Activated T-cell treated with anti-CD3 and anti-CD28 coated beads for 24 hours (primary cell): ENCODE measurements at regions not wholly inside any gene's neighbourhood (a gene's known extent, or its start where the extent isn't known, plus 50 kb on each side); places are given as distances from the start of the nearest gene placed in this dataset.
"Not testable (repeated sequence)": the region's sequence is repeated elsewhere in the genome, so short reads cannot be mapped to it uniquely, and the experiment has no call there.

Source experiments
- DNase-seq: peaks from one replicate; pipeline ENCODE4 v3.0.0-alpha.2; 2020; ENCODE audit warnings: low read depth

DNA sequence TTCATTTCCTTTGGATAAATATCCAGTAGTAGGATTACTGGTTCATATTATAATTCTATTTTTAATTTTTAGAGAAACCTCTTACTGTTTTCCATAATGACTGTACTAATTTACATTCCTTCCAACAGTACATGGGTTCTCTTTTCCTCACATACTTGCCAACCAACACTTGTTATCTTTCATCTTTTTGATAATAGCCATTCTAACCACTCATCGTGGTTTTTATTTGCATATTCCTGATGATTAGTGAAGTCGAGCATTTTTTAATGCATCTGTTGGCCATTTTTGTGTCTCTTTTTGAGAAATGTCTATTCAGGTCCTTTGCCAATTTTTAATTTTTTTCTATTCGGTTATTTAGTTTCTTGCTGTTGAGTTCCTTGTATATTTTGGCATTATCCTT is 457.7 kb upstream of the PDE3A start:
- DNase-seq: no peak

GRCh38 chr12:19912991-19913390 is 455.3 kb upstream of the PDE3A start:
- no peak for DNase-seq

DNA sequence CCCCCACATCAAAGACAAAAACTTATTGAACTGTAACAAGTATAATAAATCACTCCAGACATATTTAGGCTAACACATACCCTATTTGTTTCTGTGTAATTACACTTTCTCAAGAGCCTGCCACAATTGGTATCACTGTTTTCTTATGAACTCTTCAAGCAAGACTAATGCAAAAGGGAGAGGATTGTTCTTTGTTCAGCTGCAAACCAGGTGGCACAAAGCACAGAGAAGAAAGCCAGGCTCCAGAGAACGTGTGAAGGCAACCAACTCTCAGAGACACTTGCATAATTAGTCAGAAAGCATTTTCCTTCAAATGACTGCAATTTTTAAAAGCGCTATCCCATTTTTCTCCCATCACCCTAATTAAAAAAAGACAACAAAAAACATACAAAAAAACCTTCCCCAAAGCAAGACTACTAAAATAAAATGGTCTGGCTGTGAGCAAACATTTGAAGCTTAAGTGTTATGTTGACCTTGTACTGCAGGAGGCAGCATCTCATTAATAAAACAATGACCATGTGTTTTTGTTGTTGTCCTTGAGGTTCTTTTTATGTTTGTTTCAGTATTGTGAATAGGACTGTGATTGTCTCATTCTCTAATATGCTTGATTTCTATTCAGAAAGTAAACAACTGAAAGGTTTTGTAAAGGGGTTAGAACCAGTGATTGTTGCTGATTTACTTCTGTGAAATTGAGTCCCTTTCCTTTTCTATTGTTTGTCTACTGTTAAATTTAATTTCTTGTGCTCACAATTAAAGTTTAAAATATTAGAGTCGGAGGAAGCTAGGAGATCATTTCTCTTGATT is 452.7 kb upstream of the PDE3A start:
- DNase-seq: no peak

- DNase-seq: no peak
Measured at GRCh38 chr12:19916196-19916753, 452.1 kb upstream of the PDE3A start.

DNA sequence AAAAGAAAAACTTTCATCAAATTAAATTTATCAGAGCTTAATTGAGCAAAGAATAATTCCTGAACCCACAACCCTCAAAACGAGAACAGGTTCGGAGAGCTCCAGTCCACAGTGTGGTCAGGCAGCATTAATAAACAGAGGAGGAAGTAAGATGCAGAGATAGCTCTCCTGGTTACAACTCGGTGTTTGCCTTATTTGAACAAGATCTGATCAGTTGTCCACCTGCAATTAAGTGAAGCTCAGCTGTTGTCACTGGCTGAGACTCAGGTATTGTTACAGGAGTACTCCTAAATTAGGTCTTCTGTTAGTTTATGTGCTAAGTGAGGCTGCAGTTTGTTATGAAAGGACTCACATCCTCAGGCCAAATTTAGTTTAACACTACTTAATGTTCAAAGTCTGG is 451.4 kb upstream of the PDE3A start:
- no peak for DNase-seq

DNA sequence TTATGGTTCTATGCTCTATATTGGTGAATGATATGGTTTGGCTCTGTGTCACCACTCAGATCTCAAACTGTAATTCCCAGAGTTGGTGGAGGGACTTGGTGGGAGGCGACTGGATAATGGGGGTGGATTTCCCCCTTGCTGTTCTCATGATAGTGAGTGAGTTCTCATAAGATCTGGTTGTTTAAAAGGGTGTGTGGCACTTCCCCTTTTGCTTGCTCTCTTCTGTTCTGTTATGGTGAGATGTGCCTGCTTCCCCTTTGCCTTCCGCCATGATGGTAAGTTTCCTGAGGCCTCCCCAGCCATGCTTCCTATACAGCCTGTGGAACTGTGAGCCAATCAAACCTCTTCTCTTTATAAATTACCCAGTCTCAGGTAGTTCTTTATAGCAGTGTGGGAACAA is 446.6 kb upstream of the PDE3A start:
- DNase-seq: not testable (repeated sequence)

GRCh38 chr12:19922717-19923116 is 445.6 kb upstream of the PDE3A start:
- DNase-seq: no peak

DNA sequence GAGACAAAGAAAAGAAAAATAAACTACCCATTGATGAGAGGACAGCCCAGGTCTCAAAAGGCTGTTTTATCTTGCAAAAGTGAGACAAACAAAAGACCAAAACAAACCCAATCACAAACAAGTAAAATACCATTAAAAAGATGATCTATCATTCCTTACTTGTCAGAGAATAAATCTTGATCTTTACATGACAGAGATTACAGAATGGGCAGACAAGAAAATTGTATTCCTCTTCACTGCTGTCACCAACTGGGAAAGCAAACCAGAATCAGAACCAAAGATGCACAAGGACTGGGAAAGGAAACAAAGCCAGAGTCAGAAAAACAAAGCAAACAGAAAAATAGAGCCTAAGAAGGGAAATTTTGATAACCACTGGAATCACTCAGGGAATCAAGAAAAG is 444.0 kb upstream of the PDE3A start:
- DNase-seq: no peak

- DNase-seq: no peak
Measured at GRCh38 chr12:19925841-19926240, 442.5 kb upstream of the PDE3A start.

DNA sequence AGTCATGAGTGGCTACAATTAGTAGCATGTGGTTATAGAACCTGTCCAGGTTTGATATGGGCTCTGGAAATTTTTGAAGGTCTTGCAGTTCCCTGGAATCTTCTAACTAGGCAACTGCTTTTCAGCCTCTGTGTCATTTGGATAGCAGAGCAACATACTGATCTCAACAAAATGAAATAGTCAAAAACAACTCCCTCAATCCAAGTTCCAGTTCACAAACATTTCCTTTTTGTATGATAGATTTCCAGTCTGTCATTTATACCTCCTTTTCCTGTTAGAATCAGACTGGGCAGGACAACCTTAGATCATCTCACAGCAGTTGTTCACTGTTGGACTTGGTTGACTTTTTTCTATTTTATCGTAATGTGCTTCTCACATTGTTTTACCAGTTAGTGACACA is 442.1 kb upstream of the PDE3A start:
- DNase-seq: no peak

GRCh38 chr12:19927661-19928060 is 440.7 kb upstream of the PDE3A start:
- no peak for DNase-seq

DNA sequence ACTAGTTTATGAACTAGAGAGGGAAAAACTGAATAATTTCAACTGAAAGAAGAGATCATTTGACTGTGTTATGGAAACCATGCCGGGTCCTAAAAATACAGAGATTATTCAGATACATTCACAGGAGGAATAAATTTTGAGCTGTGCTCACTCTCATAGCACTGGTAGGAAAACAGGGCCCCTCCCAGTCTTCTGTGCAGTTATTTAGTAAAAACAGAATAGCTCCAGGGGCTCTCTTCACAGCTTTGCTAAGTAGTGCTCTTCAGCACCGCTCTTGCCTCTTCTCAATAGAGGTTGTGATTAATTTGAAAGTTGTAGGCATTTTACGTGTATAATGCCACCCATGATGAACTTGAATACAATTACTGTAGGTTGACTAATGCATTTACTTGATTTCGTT is 435.9 kb upstream of the PDE3A start:
- DNase-seq: no peak

GRCh38 chr12:19933924-19934323 is 434.4 kb upstream of the PDE3A start:
- no peak for DNase-seq

DNA sequence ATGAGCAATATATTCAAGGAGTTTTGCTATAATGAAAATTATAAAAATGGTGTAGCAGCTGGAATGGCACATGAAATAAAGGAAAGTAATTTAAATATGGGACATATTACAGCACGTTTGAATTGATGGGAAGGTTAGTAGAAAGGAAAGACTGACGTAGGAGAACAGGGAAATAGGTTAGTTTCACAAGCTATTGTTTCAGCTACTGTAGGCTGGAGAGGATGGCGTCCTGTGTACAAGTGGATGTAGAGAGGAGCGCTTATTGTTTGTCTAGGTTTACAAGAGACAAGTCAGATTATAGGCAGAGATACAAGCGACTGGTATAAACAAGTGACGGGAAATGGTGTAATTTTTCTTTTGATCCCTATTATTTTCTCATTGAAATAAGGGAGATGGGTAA is 431.2 kb upstream of the PDE3A start:
- no peak for DNase-seq

- DNase-seq: no peak
Measured at GRCh38 chr12:19938031-19938430, 430.3 kb upstream of the PDE3A start.

DNA sequence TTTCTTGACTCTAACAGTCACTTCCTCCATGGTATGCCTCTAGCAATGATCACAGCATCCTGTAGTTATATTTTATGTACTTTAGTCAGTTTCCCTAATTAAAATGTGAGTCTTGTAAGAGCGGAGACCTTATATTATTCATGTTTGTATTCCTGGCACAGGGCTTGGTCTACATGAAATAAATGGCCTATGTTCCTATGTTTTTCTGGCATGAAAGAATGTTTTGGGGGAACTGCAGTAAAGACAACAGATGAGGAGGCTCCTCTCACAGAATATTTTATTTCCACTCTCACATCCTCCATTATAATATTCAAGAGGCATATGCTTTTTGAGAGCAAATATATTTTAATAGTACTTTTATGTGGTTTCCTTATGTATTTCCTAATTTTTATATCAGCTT is 429.8 kb upstream of the PDE3A start:
- DNase-seq: no peak

DNA sequence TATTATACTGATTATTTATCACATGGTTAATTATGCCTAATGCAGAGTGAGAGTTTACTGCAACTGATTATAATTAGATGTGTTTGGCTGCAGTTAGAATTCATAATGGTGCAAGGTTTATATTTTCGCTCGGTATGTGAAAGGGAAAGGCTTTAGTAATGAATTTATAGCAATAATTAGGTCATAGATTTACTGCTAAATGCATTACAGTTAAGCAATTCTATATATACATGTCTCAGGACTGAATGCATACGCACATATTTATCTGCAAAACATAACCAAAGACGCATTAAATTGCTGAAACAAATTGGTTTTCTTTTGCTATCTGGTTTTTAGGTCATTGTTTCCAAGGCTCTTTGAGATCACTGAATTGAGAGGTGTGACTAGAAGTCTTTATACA is 428.1 kb upstream of the PDE3A start:
- no peak for DNase-seq

DNA sequence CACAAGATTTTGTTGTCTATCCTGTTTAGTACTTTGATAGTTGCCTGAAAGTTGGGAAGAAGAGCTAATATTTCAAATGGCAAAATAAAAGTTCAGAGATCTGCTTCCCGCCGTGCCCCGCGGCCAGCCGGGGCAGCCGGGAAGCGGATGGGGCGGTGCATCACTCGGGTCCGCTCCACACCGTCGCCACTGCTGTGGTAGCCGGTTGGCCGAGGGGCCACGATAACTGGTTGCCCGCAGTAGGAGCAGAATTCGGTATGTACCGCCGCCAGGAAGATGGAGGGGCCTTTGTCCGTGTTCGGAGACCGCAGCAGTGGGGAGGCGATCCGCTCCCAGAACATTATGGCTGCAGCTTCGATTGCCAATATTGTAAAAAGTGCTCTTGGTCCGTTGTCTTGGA is 427.2 kb upstream of the PDE3A start:
- DNase-seq: no peak

DNA sequence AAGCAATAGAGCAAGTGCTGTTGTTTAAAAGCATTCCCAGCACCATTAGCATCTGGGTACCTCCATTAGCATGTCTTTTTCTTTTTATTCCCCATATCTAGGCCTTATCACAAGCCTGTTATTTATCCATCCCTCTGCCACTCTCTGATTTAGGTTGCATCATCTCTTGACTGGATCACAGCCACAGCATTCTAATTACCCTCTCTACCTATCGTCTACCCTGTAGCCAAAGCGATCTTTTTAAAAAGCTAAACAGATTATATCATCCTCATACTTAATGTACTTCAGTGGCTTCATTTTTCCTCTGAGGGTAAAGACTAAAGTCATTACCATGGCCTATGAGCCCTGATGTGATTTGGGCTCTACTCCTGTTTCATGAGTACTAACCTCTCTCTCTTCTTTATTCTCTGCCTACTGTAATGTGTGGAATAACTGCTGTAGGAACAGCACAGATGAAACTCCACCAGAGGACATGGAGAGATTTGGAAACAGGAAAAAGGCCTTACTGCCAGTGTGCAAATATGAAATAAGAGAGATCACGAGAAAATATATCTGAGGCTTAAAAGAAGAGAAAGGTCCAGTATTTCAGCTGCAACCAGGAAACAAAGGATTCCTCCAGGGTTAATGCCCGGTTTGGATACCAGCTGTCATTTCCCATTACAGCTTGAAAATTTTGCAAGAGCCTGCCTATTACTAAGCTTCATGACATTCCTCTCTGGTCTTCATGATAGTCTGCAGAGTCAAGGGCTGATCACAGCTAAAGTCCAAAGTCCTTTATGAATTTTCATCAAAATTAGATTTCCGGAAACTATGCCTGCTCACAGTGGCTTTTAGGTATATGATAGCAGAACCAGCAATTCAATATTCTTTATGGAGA is 422.5 kb upstream of the PDE3A start:
- no peak for DNase-seq

DNA sequence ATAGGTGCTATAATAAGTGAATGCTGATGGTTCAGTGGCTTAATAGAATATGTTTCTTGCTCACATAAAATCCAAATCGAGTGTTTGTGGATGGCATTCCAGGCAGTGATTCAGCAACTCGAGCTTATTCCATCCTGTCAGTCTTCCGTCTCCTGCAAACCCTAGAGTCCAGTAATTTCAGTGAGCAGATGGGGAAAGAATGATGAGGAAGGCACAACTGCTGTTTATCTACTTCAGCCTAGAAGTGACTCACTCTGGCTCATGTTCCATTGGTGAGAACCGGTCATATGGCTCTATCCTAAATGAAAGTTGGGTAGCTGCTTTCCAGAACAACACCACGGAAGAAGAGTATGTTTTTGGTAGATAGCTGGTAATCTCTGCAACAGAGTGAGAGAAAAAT is 421.8 kb upstream of the PDE3A start:
- no peak for DNase-seq

GRCh38 chr12:19947344-19947743 is 421.0 kb upstream of the PDE3A start:
- no peak for DNase-seq

- no peak for DNase-seq
Measured at GRCh38 chr12:19951664-19952063, 416.7 kb upstream of the PDE3A start.

- no peak for DNase-seq
Measured at GRCh38 chr12:19953734-19954133, 414.6 kb upstream of the PDE3A start.
